ENCODE measurements at regions not wholly inside any gene's neighbourhood (a gene's known extent, or its start where the extent isn't known, plus 50 kb on each side); places are given as distances from the start of the nearest gene placed in this dataset.

- no TSS peak for BruUV-seq (replicated peaks)
- Histone ChIP-seq H4K20me1 (ENCODE audit: insufficient read depth, low read length) (no peaks in the 10 kb centered on the region), H3K79me2 (ENCODE audit: insufficient read depth, low read length) (no peaks in the 10 kb centered on the region), H3K4me2 (ENCODE audit: low read depth, low read length) (no peak overlapping the region), H3K27me3 (ENCODE audit: control insufficient read depth in 1 of 2, insufficient read depth in 2 of 2, low read length in 2 of 2) (peaks cover 0 to 12% of the 10 kb centered on the region in 2 experiments; a peak in 2 of 5 replicates), H3K9ac (ENCODE audit: insufficient read depth, low read depth, low read length) (no peak overlapping the region), H3K9me3 (ENCODE audit: low read length) (no peaks in the 10 kb centered on the region), H3K27ac (ENCODE audit: extremely low read length, insufficient read depth, low read length) (no peak overlapping the region), H3K4me1 (ENCODE audit: insufficient read depth, low read length) (no peaks in the 10 kb centered on the region), H2AFZ (ENCODE audit: low read length) (no peak overlapping the region), H3K36me3 (replicated peaks in 1 of 2; ENCODE audit: control insufficient read depth in 1 of 2, insufficient read depth in 2 of 2, low read length in 2 of 2) (no peaks in the 10 kb centered on the region), H3K4me3 (replicated peaks in 1 of 3; ENCODE audit: insufficient read depth in 1 of 3, low read depth in 2 of 3, low read length in 3 of 3) (no peak overlapping the region)
- ChIA-PET POLR2A (no interaction called here), CTCF (ENCODE audit: low intra/inter-chr PET ratio, low total read pairs) (no interaction called here)
- in situ Hi-C loops (cut with HindIII; ENCODE audit: extremely low pct_ligation_motif_present, low pct_unique_long_range_greater_than_20kb): no loop called here
- intact Hi-C loops (cut with micrococcal nuclease; ENCODE audit: unreplicated experiment): no loop called here
- no peak for DNase-seq (ENCODE audit: low spot score)
- TF ChIP-seq CHD2 (IDR thresholded peaks at IDR 0.05; ENCODE audit: low read depth, low read length): no peak
- no peak for TF ChIP-seq ZNF136 (CRISPR knock-in tag; IDR thresholded peaks at IDR 0.05; ENCODE audit: low read depth)
- no peak for TF ChIP-seq ZNF354B (CRISPR knock-in tag; IDR thresholded peaks at IDR 0.05)
- no peak for TF ChIP-seq FOXP4 (CRISPR knock-in tag; IDR thresholded peaks at IDR 0.05)
- no peak for TF ChIP-seq IKZF5 (CRISPR knock-in tag; IDR thresholded peaks at IDR 0.05)
- TF ChIP-seq MLX (CRISPR knock-in tag; IDR thresholded peaks at IDR 0.05): no peak
- no peak for TF ChIP-seq ZFP91 (CRISPR knock-in tag; IDR thresholded peaks at IDR 0.05; ENCODE audit: borderline replicate concordance)
- TF ChIP-seq NFE2L1 (CRISPR knock-in tag; IDR thresholded peaks at IDR 0.05; ENCODE audit: borderline replicate concordance): no peak
- TF ChIP-seq ISL2 (CRISPR knock-in tag; IDR thresholded peaks at IDR 0.05): no peak
- no peak for TF ChIP-seq TARDBP (CRISPR knock-in tag; IDR thresholded peaks at IDR 0.05)
- TF ChIP-seq E2F2 (CRISPR knock-in tag; IDR thresholded peaks at IDR 0.05; ENCODE audit: borderline replicate concordance): no peak
- no peak for TF ChIP-seq MAF1 (CRISPR knock-in tag; IDR thresholded peaks at IDR 0.05; ENCODE audit: borderline replicate concordance)
- ATAC-seq: no peak
- WGBS (ENCODE audit: low lambda C conversion rate): 41% methylated on average over 3 of the region's 3 CpGs
- FAIRE-seq: no peak
Observed at GRCh38 chr11:32307471-32307870, 127.9 kb downstream of the WT1 start.
